Brain pericyte (primary cell): ENCODE measurements at regions not wholly inside any gene's neighbourhood (a gene's known extent, or its start where the extent isn't known, plus 50 kb on each side); places are given as distances from the start of the nearest gene placed in this dataset.
"Not testable (repeated sequence)": the region's sequence is repeated elsewhere in the genome, so short reads cannot be mapped to it uniquely, and the experiment has no call there.

Source experiments
- DNase-seq: peaks from one replicate; pipeline ENCODE4 v3.0.0-alpha.2; 2012; ENCODE audit warnings: low read depth, low spot score

- DNase-seq: no peak
Observed at GRCh38 chr3:35392187-35392586, 247.1 kb upstream of the ARPP21 start.

- no peak for DNase-seq
Observed at GRCh38 chr3:35393901-35394799, 245.2 kb upstream of the ARPP21 start.

- no peak for DNase-seq
Observed at GRCh38 chr3:35394905-35395304, 244.4 kb upstream of the ARPP21 start.

GRCh38 chr3:35401671-35402070, 237.7 kb upstream of the ARPP21 start:
- no peak for DNase-seq

- DNase-seq: no peak
Observed at GRCh38 chr3:35404571-35404970, 234.8 kb upstream of the ARPP21 start.

GRCh38 chr3:35408882-35409281, 230.4 kb upstream of the ARPP21 start:
- DNase-seq: no peak

GRCh38 chr3:35409991-35410390, 229.3 kb upstream of the ARPP21 start:
- no peak for DNase-seq

GRCh38 chr3:35413483-35413882, 225.8 kb upstream of the ARPP21 start:
- DNase-seq: no peak

- DNase-seq: no peak
Observed at GRCh38 chr3:35417080-35417479, 222.2 kb upstream of the ARPP21 start.

- no peak for DNase-seq
Observed at GRCh38 chr3:35422101-35422500, 217.2 kb upstream of the ARPP21 start.

- peak; percentile 73 for DNase-seq
Observed at GRCh38 chr3:35422836-35423601, 216.3 kb upstream of the ARPP21 start.

GRCh38 chr3:35426366-35426958, 212.9 kb upstream of the ARPP21 start:
- DNase-seq: no peak

- no peak for DNase-seq
Observed at GRCh38 chr3:35437381-35437780, 201.9 kb upstream of the ARPP21 start.

- no peak for DNase-seq
Observed at GRCh38 chr3:35438101-35438500, 201.2 kb upstream of the ARPP21 start.

GRCh38 chr3:35439663-35440062, 199.7 kb upstream of the ARPP21 start:
- DNase-seq: no peak

GRCh38 chr3:35440826-35441225, 198.5 kb upstream of the ARPP21 start:
- no peak for DNase-seq

- DNase-seq: no peak
Observed at GRCh38 chr3:35446896-35447295, 192.4 kb upstream of the ARPP21 start.

GRCh38 chr3:35448121-35448520, 191.2 kb upstream of the ARPP21 start:
- no peak for DNase-seq

GRCh38 chr3:35448681-35449080, 190.6 kb upstream of the ARPP21 start:
- no peak for DNase-seq

- not testable (repeated sequence) for DNase-seq
Observed at GRCh38 chr3:35454819-35455218, 184.5 kb upstream of the ARPP21 start.

GRCh38 chr3:35473956-35474355, 165.4 kb upstream of the ARPP21 start:
- no peak for DNase-seq

GRCh38 chr3:35482566-35482965, 156.8 kb upstream of the ARPP21 start:
- not testable (repeated sequence) for DNase-seq
